ENCODE measurements at regions not wholly inside any gene's neighbourhood (a gene's known extent, or its start where the extent isn't known, plus 50 kb on each side); places are given as distances from the start of the nearest gene placed in this dataset.

- Histone ChIP-seq H3K27ac (no peak overlapping the region), H3K9me3 (peaks cover 0 to 12% (median 0%) of the 10 kb centered on the region in 12 donors), H3K4me3 (no peak overlapping the region), H3K4me1 (no peaks in the 10 kb centered on the region), H3K27me3 (no peaks in the 10 kb centered on the region), H3K36me3 (no peaks in the 10 kb centered on the region)
- ATAC-seq (no peak), DNase-seq (no peak)
- intact Hi-C loops (cut with DNase I) = no loop called here
- 65 to 67% (median 65%) methylated on average over 5 of the region's 5 CpGs for WGBS, 4 donors
- TF ChIP-seq CTCF (IDR thresholded peaks at IDR 0.05) = no peak
Measured at GRCh38 chr5:26498972-26499371, 539.4 kb downstream of the CDH9 start.

GRCh38 chr5:26495437-26495836, 542.9 kb downstream of the CDH9 start:
- DNase-seq (no peak), ATAC-seq (no peak)
- intact Hi-C loops (cut with DNase I) = no loop called here
- Histone ChIP-seq H3K4me3 (no peak overlapping the region), H3K9me3 (peaks cover 0 to 37% (median 8%) of the 10 kb centered on the region in 12 donors), H3K27ac (no peak overlapping the region), H3K36me3 (no peaks in the 10 kb centered on the region), H3K27me3 (no peaks in the 10 kb centered on the region), H3K4me1 (no peaks in the 10 kb centered on the region)
- WGBS, 4 donors = 56 to 67% (median 61%) methylated on average over 2 of the region's 2 CpGs
- TF ChIP-seq POLR2A (IDR thresholded peaks at IDR 0.05) (no peak), CTCF (IDR thresholded peaks at IDR 0.05) (no peak)

GRCh38 chr5:26492906-26493459, 545.4 kb downstream of the CDH9 start:
- no peak for ATAC-seq
- DNase-seq = no peak
- Histone ChIP-seq H3K36me3 (no peaks in the 10 kb centered on the region), H3K27me3 (no peaks in the 10 kb centered on the region), H3K4me1 (no peaks in the 10 kb centered on the region), H3K27ac (no peak overlapping the region), H3K9me3 (peaks cover 0 to 43% (median 8%) of the 10 kb centered on the region in 12 donors), H3K4me3 (no peak overlapping the region)
- intact Hi-C loops (cut with DNase I) = no loop called here
- no peak for TF ChIP-seq CTCF (IDR thresholded peaks at IDR 0.05)
- TF ChIP-seq POLR2A (IDR thresholded peaks at IDR 0.05) = no peak
- 69 to 83% (median 78%) methylated on average over 2 of the region's 2 CpGs for WGBS, 4 donors

GRCh38 chr5:26487553-26487952, 550.8 kb downstream of the CDH9 start:
- intact Hi-C loops (cut with DNase I) = no loop called here
- TF ChIP-seq POLR2A (IDR thresholded peaks at IDR 0.05) = no peak
- TF ChIP-seq CTCF (IDR thresholded peaks at IDR 0.05) = no peak
- Histone ChIP-seq H3K4me1 (no peaks in the 10 kb centered on the region), H3K36me3 (no peaks in the 10 kb centered on the region), H3K4me3 (no peak overlapping the region), H3K9me3 (peaks cover 0 to 19% (median 0%) of the 10 kb centered on the region in 12 donors), H3K27me3 (no peaks in the 10 kb centered on the region), H3K27ac (no peak overlapping the region)
- DNase-seq (no peak), ATAC-seq (no peak)
- WGBS, 4 donors = 65 to 79% (median 76%) methylated on average over 3 of the region's 3 CpGs

All from heart left ventricle (tissue), 16 donors.